ENCODE measurements at regions not wholly inside any gene's neighbourhood (a gene's known extent, or its start where the extent isn't known, plus 50 kb on each side); places are given as distances from the start of the nearest gene placed in this dataset.
"Not testable (repeated sequence)": the region's sequence is repeated elsewhere in the genome, so short reads cannot be mapped to it uniquely, and the experiment has no call there.

DNA sequence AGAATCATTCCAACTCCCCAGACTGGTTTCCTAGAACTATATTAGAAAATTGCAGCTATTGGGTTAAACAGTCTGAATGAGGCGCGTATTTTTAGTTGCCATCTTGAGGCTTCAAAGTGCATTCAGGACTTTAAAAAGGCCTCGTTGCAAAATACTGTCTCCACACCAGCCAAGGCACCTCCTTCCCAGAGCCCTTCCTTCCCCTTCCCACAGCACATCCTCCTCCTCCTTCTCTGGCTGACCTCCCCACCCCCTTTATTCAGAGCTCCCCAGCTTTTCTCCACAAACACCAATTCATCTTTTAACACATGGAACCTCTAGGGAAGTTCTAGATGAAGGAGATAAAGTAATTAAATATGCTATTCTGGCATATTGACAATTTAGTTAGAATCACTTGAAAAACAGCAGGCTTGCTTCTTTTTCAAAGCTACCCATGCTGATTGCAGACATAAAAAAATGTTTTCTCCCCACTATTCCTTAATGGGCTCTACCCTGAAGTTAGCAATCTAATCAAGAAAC, 90.3 kb downstream of the RTP5 start:
- no peak for DNase-seq

GRCh38 chr2:241961454-241961853, 91.9 kb downstream of the RTP5 start:
- no peak for DNase-seq

- no peak for DNase-seq
Observed at GRCh38 chr2:241964133-241964532, 94.6 kb downstream of the RTP5 start.

DNA sequence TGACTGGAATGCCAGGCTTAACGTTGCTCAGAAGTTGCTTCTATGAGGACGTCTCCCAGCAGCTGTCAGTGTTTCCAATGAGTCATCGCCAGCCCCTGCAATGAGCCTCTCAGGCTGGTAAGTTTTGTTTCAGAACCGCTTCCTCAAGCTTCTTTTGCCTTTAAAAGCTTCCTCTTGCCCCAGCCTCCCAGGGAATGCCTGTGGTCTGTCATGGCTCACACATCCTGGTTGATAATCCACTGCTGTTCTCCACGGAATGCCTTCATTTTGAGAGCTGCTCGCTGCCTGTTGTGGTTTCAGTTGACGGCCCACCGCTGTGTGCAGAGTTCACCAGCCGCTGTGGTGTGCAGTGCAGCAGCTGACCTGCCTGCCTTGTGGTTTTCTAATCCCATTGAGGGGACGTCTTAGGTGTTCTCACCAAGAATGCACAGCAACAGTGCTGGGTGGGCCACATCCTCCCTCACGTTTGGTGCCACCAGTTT, 96.4 kb downstream of the RTP5 start:
- DNase-seq, result no peak

DNA sequence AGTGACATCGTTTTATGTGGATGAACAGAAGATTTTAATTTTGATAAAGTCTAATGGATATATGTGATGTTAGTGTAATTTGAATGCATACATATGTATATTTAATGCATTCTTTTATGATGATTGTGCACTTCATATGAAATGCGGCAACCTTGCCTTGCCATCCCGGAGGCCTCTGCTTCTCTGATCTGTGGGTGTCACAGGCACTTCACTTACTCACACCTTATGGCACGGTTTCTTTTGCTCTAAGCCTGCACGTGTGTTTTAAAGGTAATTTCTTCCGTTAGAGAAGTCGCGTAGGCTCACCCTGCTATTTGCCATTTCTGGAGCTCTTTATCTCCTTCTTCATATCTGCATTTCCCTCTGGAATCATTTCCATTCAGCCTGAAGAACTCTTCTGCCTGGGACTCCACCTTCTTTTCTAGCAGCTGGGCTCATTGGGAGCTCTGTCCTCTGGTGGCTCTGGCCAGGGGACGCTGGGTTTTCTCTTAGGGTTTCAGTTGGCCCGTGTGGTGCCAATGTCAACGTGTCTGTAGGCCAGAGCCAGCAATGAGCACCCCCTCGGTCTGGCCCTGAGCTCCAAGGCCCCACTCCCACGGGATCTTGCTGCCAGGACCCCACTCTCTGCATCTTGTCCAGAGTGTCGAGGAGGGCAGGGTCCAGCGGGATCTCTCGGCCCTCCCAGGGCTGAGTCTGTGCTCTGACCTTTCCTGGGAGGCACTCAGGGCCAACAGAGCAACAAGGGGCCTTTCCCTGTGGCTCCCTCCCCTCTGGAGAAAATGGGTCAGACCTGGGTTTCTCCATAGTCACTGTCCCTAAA, 97.3 kb downstream of the RTP5 start:
- no peak for DNase-seq

DNA sequence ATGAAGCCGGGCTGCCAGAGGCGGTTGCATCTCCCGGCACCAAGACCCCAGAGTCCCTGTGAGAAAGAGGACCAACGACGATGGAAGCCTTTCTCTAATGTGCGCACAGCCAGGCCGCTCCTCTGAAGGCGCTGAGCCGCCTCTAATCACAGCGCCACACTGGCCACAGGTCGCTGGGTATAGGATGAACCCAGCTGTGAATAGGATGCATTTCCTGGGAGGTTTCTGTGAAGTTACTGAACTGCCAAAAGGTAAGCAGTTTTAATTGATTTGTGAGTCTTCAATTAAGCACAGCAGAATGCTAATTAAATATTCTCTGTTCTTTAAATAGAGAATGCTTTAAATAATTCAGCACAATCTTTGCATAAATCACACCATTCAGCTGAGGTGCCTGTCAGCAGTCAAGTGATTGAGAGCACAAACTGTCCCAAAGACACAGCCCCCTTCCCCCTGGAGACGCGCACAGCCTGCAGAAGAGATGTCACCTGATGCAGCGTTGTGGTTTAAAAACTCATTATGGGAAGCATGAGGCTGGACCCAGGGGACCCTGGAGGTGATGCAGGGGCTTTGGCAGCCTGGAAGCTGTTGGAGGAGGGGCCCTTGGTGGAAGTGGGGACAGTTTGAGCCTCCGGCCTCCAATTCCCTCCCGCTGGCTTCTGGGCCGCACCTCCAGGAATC, 98.1 kb downstream of the RTP5 start:
- no peak for DNase-seq

- no peak for DNase-seq
Observed at GRCh38 chr2:241968417-241968816, 98.9 kb downstream of the RTP5 start.

- not testable (repeated sequence) for DNase-seq
Observed at GRCh38 chr2:241969182-241969581, 99.7 kb downstream of the RTP5 start.

- DNase-seq, result no peak
Observed at GRCh38 chr2:241970716-241971115, 101.2 kb downstream of the RTP5 start.

DNA sequence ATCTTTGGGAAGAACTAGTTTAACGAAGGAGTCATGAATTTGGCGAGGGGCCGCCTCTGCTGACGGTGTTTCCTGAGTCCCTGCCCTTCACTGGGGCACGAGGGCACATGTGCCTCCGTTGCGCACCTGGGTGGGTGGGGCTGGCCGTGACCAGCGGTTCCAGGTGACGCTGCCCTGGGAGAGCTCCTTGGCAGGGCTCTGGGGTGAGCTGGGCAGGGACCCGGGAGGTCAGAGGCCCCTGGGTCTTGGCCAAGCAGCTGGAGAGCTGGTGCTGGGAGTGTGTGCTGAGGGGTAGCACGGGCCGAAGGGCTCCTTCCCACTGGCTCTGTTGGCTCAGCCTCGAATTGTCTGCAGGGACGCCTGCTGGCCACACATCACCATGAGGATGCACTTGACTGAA, 104.6 kb downstream of the RTP5 start:
- DNase-seq, result no peak

DNA sequence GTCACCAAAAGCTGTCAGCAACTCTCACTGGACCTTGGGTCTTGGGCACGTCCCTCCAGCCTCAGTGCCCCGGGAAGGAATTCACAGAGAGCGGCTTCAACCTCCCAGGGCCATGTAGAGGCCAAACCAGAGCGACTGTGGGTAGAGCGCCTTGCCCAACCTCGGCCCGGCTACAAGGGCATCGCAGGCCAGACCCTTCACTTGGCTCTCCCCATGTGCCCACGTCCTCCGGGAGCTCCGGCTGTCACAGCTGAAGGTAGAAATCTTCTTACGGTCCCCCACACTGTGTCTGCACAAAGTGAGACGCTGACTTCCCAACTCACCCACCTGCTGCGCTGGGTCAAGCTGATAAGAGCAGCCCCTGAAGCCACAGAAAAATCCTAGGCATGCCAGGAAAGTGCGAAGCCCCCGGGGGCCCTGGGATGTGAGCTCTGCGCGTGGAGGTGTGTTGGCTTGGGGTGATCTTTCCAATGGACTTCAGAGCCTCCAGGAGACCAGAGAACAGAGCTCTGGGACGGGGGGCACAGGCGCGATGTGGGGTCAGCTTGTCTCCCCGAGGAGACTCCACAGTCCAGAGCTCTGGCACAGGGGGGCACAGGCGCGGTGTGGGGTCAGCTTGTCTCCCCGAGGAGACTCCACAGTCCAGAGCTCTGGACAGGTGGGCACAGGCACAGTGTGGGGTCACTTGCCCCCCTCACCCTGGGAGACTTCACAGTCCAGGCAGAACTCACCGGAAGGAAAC, 105.5 kb downstream of the RTP5 start:
- DNase-seq, result no peak

- DNase-seq, result no peak
Observed at GRCh38 chr2:241975593-241976284, 106.2 kb downstream of the RTP5 start.

DNA sequence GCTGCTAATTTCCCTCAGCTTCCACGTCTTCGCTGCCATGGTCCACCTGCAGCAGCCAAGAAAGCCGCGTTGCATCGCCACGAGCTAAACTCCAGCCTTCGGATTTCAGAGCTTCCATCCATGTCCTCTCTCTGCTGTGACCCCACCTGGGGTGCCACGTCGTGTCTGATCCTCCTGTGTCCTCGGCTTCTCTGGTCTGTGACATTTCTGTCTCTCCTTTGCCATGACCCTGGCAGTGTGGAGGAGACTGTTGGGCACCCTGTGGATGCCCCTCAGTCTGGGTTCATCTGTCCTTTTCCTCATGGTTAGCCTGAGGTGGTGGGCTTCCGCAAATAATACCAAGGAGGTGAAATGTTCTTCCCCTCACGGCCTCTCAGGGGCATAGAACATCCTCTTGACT, 106.8 kb downstream of the RTP5 start:
- no peak for DNase-seq

DNA sequence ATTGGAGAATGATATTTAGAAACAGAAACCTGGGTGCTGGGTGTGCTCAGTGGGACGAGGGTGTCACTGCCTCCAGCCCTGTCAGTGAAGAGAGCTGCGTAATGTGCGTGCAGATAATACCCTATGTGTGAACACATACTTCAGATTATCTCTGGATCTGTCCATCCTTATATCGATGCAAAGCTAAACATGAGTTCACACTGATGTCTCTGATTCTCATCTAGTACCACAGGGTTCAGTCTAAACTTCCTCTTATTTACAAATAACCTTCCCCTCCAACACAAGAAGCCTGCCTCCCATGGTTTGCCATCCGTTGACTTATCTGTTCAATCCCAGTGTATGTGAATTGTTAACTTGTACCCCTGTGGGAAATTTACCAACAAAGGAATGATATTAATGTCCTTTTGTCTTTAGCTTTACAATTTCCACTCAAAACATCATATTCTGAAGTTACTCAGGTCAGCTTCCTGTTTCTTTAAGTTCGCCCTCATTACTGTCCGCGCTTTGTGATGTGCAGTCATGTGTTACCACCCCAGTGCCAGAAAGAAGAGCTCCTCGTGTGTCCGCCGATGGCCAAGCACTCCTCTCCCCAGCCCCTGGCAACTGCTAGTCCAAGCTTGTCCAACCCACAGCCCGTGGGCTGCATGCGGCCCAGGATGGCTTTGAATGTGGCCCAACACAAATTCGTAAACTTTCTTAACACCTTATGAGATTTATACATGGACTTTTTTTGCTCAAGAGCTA, 108.2 kb downstream of the RTP5 start:
- DNase-seq, result no peak

GRCh38 chr2:241978670-241979069, 109.1 kb downstream of the RTP5 start:
- no peak for DNase-seq

GRCh38 chr2:241980193-241980592, 110.7 kb downstream of the RTP5 start:
- DNase-seq, result no peak

- no peak for DNase-seq
Observed at GRCh38 chr2:241981076-241981700, 111.7 kb downstream of the RTP5 start.

GRCh38 chr2:241982706-241983570, 113.4 kb downstream of the RTP5 start:
- no peak for DNase-seq

GRCh38 chr2:241983571-241984270, 114.2 kb downstream of the RTP5 start:
- no peak for DNase-seq

DNA sequence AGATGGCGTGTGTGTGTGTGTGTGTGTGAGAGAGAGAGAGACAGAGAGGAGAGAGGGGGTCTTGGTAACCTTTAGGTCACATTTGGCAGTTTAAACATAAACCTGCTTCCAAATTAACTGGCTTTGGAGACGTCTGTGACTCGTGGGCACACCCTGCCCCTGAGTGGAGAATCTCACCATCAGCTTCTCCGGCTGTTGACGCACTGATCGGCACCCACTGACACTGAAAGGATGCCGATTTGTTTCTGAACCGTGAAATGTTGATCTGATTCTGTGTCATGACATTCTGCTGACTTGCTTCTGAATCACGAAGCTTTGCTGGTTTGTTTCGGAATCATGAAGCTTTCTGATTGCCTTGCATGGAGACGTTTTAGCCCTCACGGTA, 114.7 kb downstream of the RTP5 start:
- DNase-seq, result no peak

All from NCI-H526 (cell line).